Breast epithelium (tissue), 3 donors: ENCODE measurements at regions not wholly inside any gene's neighbourhood (a gene's known extent, or its start where the extent isn't known, plus 50 kb on each side); places are given as distances from the start of the nearest gene placed in this dataset.

Experiments
- CTCF ChIP-seq, 3 donors: fragments of 450-650 bp; IDR thresholded peaks; one replicate each; pipeline ENCODE4 v1.5.1; 2016 to 2017; ENCODE audit warnings: antibody characterized with exemption in 3 of 3, mild to moderate bottlenecking in 3 of 3, moderate library complexity in 3 of 3
- POLR2A ChIP-seq: fragments of 450-650 bp; IDR thresholded peaks from one replicate; pipeline ENCODE4 v1.6.1; 2016; ENCODE audit warnings: antibody characterized with exemption, mild to moderate bottlenecking, moderate library complexity
- POLR2AphosphoS5 ChIP-seq, 3 donors: sonication (generic); formaldehyde crosslinking; IDR thresholded peaks; one replicate each; pipeline ENCODE4 v1.6.1; 2017; ENCODE audit warnings: antibody characterized with exemption in 3 of 3

- no peak for TF ChIP-seq CTCF (IDR thresholded peaks at IDR 0.05)
- TF ChIP-seq POLR2A: no peak
- no peak for TF ChIP-seq POLR2AphosphoS5 (IDR thresholded peaks at IDR 0.05)
Measured at GRCh38 chr1:105736349-105736748, 1320.1 kb upstream of the PRMT6 start.
